PC-3 (cell line): ENCODE measurements at regions not wholly inside any gene's neighbourhood (a gene's known extent, or its start where the extent isn't known, plus 50 kb on each side); places are given as distances from the start of the nearest gene placed in this dataset.
A peak's percentile ranks its signal among the peaks of the same experiment; 100 is the strongest.

ENCODE experiments used
- ATAC-seq: fragments of 200-7000 bp; cut with Tn5 transposase; 2 replicates; pipeline ENCODE4 v1.9.1; 2020; ENCODE audit warnings: mild to moderate bottlenecking, moderate library complexity
- BruUV-seq: library from RNA; stranded (reverse); fragments of 400-500 nt; replicated peaks from 2 replicates; lab custom pipeline; 2021; lab: Mats Ljungman, UMichigan
- CTCF ChIA-PET: fragments of 300-600 bp; sonication (Branson Sonifier 250); formaldehyde crosslinking; loops from one replicate; lab custom pipeline; 2022; ENCODE audit warnings: antibody characterized with exemption; lab: Charles Lee
- POLR2A ChIA-PET: fragments of 300-600 bp; sonication (Branson Sonifier 250); formaldehyde crosslinking; loops from one replicate; lab custom pipeline; 2022; ENCODE audit warnings: antibody characterized with exemption; ENCODE audit not compliant: unreplicated experiment; lab: Charles Lee
- DNase-seq: peaks from one replicate; pipeline ENCODE4 v3.0.0-alpha.2; 2015
- H2AFZ ChIP-seq: fragments of 300-600 bp; sonication (generic); 2 replicates; pipeline ENCODE4 v1.6.0; 2016; ENCODE audit warnings: antibody characterized with exemption, low read length
- H3F3A ChIP-seq: fragments of 300-600 bp; sonication (generic); one replicate; pipeline ENCODE4 v1.6.0; 2017; ENCODE audit warnings: antibody characterized with exemption, low read length, control low read depth, mild to moderate bottlenecking; ENCODE audit not compliant: unreplicated experiment
- H3K27ac ChIP-seq: fragments of 300-600 bp; sonication (generic); 2 replicates; pipeline ENCODE4 v1.5.1; 2016; ENCODE audit warnings: mild to moderate bottlenecking, low read length
- H3K27me3 ChIP-seq: fragments of 300-600 bp; sonication (generic); 2 replicates; pipeline ENCODE4 v1.6.1; 2016; ENCODE audit warnings: low read length, mixed read lengths
- H3K36me3 ChIP-seq: fragments of 300-600 bp; sonication (generic); 2 replicates; pipeline ENCODE4 v1.6.1; 2016; ENCODE audit warnings: low read depth, mixed run types, low read length, mixed read lengths
- H3K4me1 ChIP-seq: fragments of 300-600 bp; sonication (generic); 2 replicates; pipeline ENCODE4 v1.5.1; 2016; ENCODE audit warnings: low read length; ENCODE audit not compliant: insufficient read depth
- H3K4me2 ChIP-seq: fragments of 300-600 bp; sonication (generic); 2 replicates; pipeline ENCODE4 v1.6.0; 2016; ENCODE audit warnings: low read length
- H3K4me3 ChIP-seq: fragments of 300-600 bp; sonication (generic); 2 replicates; pipeline ENCODE4 v1.5.1; 2016; ENCODE audit warnings: mild to moderate bottlenecking, low read length, mixed read lengths
- H3K79me2 ChIP-seq: fragments of 300-600 bp; sonication (generic); 2 replicates; pipeline ENCODE4 v1.6.1; 2017; ENCODE audit warnings: low read length, mixed read lengths
- H3K9ac ChIP-seq: fragments of 300-600 bp; sonication (generic); 2 replicates; pipeline ENCODE4 v1.6.0; 2016; ENCODE audit warnings: mild to moderate bottlenecking, low read length
- H3K9me2 ChIP-seq: fragments of 300-600 bp; sonication (generic); replicated peaks from 2 replicates; pipeline ENCODE4 v1.6.1; 2016; ENCODE audit warnings: mixed run types, low read length, mixed read lengths
- H3K9me3 ChIP-seq: fragments of 300-600 bp; sonication (generic); 2 replicates; pipeline ENCODE4 v1.6.1; 2016; ENCODE audit warnings: low read length, mixed read lengths
- H4K20me1 ChIP-seq: fragments of 300-600 bp; sonication (generic); 2 replicates; pipeline ENCODE4 v1.6.1; 2016; ENCODE audit warnings: low read length, mixed read lengths
- EZH2 ChIP-seq: fragments of 300-600 bp; sonication (generic); IDR thresholded peaks from one replicate; pipeline ENCODE4 v1.6.1; 2017; ENCODE audit warnings: antibody characterized with exemption, mild to moderate bottlenecking, low read length; ENCODE audit not compliant: unreplicated experiment
- EZH2phosphoT487 ChIP-seq: fragments of 300-600 bp; sonication (generic); IDR thresholded peaks from 2 replicates; pipeline ENCODE4 v1.6.1; 2018; ENCODE audit warnings: mild to moderate bottlenecking, antibody characterized with exemption, low read length, borderline replicate concordance
- intact Hi-C: fragments of 100-400 bp; cut with micrococcal nuclease; formaldehyde crosslinking; loops from 2 replicates; pipeline ENCODE4 v1.9.0; 2023
- TF ChIP-seq, protein P1 (sequence below): fragments of 300-600 bp; sonication (generic); conservative IDR thresholded peaks from 2 replicates; pipeline ENCODE4 v1.5.1; 2017; ENCODE audit warnings: antibody characterized with exemption, low read depth, mild to moderate bottlenecking, low read length

DNA sequence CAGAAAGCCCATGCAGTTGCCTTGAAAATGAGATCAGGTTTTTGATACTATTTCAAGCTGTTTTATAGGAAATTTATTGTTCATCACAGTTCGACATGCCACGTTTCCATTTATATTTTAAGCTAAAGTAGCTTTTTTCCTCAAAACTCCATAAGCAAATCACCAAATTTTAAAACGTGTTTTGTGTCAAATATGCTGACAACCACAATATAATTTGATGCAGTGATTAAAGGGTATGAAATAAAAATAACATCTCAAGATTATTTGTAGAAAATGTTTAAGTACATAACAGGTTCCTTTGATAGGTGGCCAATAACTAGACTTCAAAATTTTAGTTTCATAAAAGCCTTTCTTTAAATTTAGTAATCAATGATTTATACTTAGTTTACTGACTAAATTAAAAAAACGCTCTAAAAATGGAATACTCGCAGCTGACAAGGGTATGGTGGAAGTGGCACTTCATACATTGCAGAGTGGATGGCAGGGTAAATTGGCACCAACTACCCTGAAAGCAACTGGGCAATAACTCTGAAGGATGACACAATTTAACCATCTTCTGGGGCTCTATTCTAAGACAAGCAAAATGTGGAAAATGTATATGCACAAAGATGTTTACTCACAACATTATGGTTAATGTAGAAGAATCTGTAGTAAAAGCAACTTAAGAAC is 481.6 kb downstream of the TNS3 start:
- ATAC-seq = peak; percentile 24

DNA sequence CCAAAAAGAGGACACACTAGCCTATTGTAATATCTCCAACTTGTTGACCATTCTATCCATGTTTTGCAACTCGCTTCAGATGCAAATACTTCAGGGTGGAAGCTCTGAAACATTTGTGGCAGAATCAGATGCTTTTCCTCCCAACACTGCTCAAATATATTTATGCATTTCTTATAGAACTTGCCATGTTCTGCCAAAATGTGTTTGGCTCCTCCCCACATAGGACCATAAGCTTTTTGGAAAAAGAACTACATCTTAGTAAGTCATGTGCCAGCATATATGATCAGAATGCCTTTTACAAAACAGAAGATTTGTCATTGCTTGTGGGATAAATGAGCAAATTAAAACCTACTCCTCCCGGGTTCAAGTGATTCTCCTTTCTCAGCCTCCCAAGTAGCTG is 484.5 kb downstream of the TNS3 start:
- Histone ChIP-seq H3K36me3 (no peaks in the 10 kb centered on the region), H3K9me2 (no peaks in the 10 kb centered on the region), H3K4me2 (no peak overlapping the region), H3K27me3 (no peaks in the 10 kb centered on the region), H4K20me1 (no peaks in the 10 kb centered on the region), H3F3A (no peaks in the 10 kb centered on the region), H2AFZ (no peak overlapping the region), H3K27ac (no peak overlapping the region), H3K4me3 (no peak overlapping the region), H3K9me3 (no peaks in the 10 kb centered on the region), H3K79me2 (no peaks in the 10 kb centered on the region), H3K9ac (no peak overlapping the region), H3K4me1 (no peaks in the 10 kb centered on the region)
- intact Hi-C loops = no loop called here
- DNase-seq = no peak
- TF ChIP-seq EZH2 = no peak
- TF ChIP-seq, protein P1, sequence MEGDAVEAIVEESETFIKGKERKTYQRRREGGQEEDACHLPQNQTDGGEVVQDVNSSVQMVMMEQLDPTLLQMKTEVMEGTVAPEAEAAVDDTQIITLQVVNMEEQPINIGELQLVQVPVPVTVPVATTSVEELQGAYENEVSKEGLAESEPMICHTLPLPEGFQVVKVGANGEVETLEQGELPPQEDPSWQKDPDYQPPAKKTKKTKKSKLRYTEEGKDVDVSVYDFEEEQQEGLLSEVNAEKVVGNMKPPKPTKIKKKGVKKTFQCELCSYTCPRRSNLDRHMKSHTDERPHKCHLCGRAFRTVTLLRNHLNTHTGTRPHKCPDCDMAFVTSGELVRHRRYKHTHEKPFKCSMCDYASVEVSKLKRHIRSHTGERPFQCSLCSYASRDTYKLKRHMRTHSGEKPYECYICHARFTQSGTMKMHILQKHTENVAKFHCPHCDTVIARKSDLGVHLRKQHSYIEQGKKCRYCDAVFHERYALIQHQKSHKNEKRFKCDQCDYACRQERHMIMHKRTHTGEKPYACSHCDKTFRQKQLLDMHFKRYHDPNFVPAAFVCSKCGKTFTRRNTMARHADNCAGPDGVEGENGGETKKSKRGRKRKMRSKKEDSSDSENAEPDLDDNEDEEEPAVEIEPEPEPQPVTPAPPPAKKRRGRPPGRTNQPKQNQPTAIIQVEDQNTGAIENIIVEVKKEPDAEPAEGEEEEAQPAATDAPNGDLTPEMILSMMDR = no peak
- TF ChIP-seq EZH2phosphoT487 = no peak
- no TSS peak for BruUV-seq
- CTCF ChIA-PET = no interaction called here
- POLR2A ChIA-PET = no interaction called here
- ATAC-seq = no peak

More for the DNA sequence above, 481.6 kb downstream of the TNS3 start:
- H3F3A ChIP-seq = no peaks in the 10 kb centered on the region
- no peak for DNase-seq
- no peaks in the 10 kb centered on the region for H4K20me1 ChIP-seq
- H2AFZ ChIP-seq = peak overlapping the region; percentile 87
- peak overlapping the region; percentile 67 for H3K4me3 ChIP-seq
- peak overlapping the region; percentile 85 for H3K4me2 ChIP-seq
- H3K9me3 ChIP-seq = no peaks in the 10 kb centered on the region
- no peaks in the 10 kb centered on the region for H3K4me1 ChIP-seq
- no peaks in the 10 kb centered on the region for H3K36me3 ChIP-seq
- no peaks in the 10 kb centered on the region for H3K9me2 ChIP-seq
- BruUV-seq = no TSS peak
- ChIA-PET CTCF (interaction anchor here (0.6 to 1.1 kb wide), 4 partner anchors 133 to 1205 kb away, joined by 3 to 4 read pairs (median 3); partner anchors contain the start of gene IGFBP3), POLR2A (no interaction called here)
- no peaks in the 10 kb centered on the region for H3K79me2 ChIP-seq
- H3K27me3 ChIP-seq = no peaks in the 10 kb centered on the region
- TF ChIP-seq EZH2 (no peak), EZH2phosphoT487 (no peak)
- TF ChIP-seq, protein P1 = no peak
- H3K9ac ChIP-seq = 0 out of 2 replicates have a peak overlapping the region, but pooled peaks have one; percentile 18
- intact Hi-C loops = loop anchor here (5.0 kb wide), 2 partner anchors 323 to 1183 kb away; no protein-coding TSS in a partner anchor
- no peak overlapping the region for H3K27ac ChIP-seq

DNA sequence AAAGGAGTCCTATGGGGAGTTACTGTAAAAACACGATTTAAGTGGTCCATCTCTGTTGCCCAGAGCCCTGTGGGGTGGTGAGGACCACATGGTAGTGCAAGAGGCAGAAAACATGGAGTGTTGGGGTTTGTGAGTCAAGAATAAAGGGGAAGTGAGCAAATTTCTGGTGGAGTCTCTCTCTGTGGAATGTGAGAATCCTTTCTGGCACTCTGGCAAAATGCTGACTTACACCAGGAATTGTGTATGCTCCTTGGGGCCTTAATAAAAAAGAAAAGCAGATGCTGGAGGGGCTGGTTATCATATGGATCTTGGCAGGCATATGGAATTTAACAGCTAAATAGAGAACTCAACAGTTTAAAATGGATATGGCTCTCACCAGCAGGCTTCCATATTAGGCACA is 486.0 kb downstream of the TNS3 start:
- Histone ChIP-seq H3K9me2 (no peaks in the 10 kb centered on the region), H3F3A (no peaks in the 10 kb centered on the region), H3K36me3 (no peaks in the 10 kb centered on the region), H4K20me1 (no peaks in the 10 kb centered on the region), H3K4me1 (no peaks in the 10 kb centered on the region), H3K4me3 (no peak overlapping the region), H3K9ac (no peak overlapping the region), H3K79me2 (no peaks in the 10 kb centered on the region), H3K9me3 (no peaks in the 10 kb centered on the region), H2AFZ (no peak overlapping the region), H3K4me2 (no peak overlapping the region), H3K27ac (no peak overlapping the region), H3K27me3 (no peaks in the 10 kb centered on the region)
- ChIA-PET POLR2A (no interaction called here), CTCF (no interaction called here)
- no peak for ATAC-seq
- intact Hi-C loops = no loop called here
- BruUV-seq = no TSS peak
- TF ChIP-seq EZH2 (no peak), EZH2phosphoT487 (no peak)
- TF ChIP-seq, protein P1 = no peak
- no peak for DNase-seq
